ENCODE measurements at regions not wholly inside any gene's neighbourhood (a gene's known extent, or its start where the extent isn't known, plus 50 kb on each side); places are given as distances from the start of the nearest gene placed in this dataset.
"Not testable (repeated sequence)": the region's sequence is repeated elsewhere in the genome, so short reads cannot be mapped to it uniquely, and the experiment has no call there.

DNA sequence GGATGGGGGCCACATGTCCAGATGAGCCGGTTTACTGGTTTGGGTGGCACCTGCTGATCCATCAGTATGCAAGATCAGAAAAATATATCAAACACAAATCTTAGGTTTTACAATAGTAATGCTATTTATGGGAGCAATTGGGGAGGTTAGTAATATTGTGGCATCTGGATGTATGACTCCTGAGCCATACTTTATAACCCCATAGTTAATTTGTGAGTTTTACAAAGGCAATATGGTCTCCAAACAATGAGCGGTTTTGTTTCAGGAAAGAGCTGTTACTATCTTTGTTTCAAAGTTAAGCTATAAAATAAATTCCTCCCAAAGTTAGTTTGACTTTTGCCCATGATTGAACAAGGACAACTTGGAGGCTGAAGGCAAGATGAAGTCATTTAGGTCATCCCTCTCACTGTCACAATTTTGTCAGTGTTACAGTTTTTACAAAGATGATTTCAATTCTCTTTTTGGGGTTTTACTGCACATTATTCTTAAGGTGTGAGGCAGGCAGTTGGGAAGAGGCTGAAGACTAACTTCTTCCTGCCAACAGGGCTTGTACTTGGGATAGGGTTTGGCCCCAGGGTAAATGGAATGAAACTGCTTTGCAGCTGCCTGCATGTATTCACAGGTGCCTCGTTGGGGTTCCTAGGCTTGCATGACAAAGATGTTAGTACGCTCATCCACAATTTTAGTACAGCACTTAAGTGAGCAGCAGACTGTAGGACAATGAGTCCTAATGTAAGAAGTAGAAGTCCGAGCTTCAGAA, 296.6 kb upstream of the NDN start:
- DNase-seq = no peak

DNA sequence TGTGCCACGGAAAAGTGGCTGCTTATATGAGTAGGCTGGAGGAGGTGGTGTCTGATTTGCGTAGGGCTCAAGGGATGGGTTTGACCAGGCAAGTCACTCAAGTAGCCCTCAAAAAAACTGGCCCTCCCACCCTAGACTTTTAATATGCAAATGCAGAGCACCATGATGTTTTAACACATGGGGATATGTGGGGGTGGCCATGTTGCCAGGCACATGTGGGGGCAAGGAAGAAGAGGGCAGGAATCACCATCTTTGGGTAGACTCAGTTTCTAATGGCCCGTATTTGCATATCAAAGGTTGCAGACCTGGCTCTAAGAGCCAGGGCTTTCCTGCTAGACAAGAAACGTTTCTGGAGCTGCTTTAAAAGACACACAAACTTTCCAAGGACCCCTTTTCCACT, 307.2 kb upstream of the NDN start:
- DNase-seq = no peak

DNA sequence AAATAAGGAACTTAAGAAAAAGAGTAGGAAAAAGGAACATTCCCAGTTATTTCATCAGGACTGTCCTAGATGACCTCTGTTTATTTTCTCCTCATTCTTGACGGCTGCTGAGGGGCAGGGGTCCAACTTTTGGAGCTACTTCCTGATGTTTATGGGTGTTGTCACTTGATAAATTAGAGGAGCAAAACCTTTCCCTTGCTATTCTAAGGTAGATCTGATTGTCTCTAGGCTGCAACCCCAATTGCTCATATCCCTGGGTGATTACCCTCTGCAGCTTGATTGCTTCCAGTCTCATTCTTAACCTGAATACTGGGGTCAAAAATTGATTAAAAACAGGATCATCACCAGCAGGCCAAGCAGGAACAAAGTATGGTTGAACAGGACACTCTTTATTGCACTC, 311.0 kb upstream of the NDN start:
- DNase-seq = no peak

DNA sequence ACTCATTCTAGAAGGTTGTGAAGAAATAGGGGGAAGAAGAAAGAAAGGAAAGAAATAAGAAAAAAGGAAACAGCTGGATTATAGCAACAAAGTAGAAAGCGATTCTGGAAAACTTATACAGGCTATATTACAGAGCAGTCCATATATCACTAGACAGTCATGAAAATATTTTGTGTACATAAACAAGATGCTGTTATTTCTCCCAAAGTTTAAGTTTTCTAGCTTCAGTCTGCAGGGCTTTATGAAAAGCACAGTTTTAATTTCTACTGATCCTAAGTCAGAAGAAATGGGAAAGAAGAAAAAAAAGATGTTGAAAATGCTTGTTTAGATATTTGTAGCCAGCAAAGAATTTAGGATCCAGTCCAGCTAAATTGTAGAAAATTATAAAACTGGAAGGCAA, 321.4 kb upstream of the NDN start:
- no peak for DNase-seq

DNA sequence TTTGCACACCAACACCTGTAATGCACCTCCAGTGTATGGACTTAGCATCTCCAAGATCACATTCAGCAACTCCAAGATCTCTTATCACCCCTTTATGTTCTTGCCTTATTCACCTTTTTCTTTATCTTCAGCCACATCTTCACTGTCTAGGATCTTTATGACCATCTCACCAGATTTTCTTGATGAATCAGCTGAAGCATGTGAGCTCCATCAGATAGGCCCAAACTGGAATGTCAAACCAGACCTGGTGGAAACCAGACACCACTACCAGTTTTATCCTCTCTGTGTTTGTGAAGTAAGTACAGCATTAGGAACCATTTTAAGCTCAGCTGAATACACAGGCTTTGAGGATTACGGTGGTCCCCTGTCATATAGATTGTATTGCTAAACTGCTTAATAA, 330.4 kb upstream of the NDN start:
- DNase-seq = no peak

DNA sequence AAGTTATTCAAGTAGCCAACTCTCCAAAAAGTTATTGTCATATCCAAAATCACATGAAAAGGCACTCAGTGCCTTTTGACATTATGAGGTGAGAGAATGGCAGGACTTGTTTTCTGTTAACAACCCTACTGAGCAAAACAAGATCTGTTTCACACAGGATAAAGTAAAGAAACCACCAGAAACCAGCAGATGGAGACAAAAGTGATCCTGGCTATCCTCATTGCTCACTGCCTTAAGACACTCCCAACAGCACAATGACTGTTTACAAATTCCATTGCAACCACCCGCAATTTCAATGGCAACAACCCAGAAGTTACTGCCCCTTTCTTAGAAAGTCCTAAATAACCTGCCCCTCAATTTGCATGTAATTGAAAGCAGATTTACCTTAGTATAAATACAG, 352.6 kb upstream of the NDN start:
- DNase-seq = no peak

DNA sequence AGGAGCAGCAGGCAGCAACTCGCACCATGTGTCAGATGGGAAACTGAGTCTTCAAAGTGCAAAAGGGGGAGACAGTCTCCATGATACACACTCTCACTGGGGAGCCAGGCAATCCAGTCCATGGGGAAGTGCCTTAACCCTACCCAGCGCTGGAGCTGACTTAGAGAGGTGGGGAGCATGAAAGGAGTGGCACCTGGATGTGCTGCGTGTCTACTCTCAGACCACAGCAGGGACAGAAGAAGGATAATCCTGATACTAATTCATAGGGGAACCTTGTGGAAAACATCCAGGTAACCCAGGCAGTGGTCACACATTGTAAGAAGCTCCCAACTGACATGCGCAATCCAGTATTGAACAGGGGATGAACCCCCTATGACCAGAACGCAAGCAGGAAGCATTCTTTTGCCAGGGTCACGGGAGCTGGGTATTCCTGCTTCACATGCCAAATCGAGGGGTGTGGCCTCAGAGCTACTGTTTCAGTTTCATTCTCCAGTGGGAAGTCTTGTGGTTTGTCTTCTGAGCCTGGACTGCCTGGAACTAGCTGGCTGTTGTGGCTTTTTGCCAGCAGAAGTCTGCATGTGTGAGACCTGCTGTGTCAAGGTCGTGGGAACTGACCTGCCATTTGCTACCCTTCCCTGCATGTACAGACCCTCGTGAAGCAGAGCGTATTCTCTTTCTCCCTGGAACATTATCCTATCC, 367.6 kb upstream of the NDN start:
- no peak for DNase-seq

DNA sequence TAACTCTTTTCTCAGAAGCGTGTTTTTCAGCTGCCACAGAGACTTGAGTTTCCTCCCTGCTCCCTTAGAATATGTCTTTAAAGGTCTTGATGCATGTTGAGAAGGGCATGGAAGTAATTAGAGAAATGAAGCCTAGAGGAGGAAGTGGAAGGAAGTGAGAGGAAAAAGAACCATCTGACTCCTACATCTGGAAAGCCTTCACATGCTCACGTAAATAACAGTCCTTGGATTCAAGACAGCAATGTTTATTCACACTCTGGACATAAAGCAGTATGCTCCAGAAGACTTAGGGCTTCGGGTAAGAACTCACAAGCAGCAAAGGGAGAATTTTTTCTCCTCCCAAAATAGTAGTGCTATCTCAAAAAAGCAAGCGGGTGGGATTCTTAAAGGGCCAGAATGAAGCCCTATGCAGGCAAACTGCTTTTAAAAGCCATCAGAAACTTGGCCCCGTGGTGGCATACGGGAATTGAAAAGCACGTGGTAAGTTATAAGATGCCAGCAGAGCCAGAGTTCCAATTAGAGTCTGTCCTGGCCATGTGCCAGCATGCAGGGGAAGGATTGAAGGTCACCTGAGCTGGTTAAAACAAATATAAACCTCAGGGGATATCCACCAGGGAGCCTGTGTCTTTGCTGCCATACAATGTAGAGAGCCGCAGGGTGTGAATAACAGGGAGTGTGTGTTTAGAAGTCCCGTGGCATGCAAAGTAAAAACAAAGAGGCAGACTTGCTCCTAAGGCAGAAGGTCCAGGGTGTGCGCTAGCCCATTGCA, 380.8 kb upstream of the NDN start:
- no peak for DNase-seq

DNA sequence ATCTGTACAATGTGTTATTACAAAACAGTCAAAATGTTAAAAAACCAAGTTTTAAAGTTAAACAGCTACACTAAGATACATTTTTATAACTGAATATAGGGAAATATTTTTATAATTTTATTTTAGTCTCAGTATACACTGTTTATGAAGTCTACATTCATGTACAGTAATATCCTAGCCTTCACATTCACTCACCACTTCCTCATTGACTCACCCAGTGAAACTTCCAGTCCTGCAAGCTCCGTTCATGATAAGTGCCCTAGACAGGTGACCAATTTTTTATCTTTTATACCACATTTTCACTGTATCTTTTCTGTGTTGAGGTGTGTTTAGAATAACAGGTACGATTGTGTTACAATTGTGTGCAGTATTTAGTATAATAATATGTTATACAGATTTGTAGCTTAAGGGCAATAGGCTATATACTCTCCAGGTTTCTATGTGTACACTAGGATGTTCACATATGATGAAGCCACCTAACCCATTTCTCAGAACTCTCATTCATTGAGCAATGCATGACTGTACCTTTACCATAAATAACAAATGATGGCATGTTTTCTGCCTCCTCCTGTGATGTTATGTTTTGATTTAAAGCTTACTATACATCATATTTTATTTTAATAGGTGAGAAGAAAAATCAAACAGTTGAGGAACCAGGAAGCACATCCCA, 388.4 kb upstream of the NDN start:
- no peak for DNase-seq

DNA sequence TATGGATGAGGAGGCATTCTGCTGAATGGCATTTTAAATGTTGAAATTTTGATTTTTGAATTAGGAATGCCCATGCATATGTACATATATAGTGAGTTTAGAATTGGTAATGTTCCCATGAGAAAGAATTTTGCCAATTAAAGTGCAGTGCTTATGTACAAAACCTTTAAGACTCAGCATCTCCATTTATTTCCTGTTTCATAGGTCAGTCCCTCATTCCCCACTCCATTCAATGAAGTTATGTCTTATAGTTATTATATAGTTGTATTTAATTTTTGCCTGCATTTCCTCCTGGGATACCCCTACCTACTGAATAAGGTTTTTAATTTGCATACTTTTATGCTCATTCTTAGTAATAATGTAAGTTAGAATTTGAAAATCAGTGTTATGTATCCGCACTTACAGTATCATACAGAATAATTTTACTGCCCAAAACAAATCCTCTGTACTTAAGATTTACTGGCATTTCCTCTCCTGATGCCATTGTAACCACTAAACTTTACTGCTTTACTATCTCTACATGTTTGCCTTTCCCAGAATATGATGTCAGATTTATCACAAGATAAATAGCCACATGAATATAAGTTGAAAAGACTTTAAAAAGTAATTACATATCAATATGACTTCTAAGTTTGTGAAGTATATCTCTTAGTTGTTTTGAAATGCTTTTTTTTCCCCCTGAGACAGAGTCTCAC, 389.1 kb upstream of the NDN start:
- no peak for DNase-seq

DNA sequence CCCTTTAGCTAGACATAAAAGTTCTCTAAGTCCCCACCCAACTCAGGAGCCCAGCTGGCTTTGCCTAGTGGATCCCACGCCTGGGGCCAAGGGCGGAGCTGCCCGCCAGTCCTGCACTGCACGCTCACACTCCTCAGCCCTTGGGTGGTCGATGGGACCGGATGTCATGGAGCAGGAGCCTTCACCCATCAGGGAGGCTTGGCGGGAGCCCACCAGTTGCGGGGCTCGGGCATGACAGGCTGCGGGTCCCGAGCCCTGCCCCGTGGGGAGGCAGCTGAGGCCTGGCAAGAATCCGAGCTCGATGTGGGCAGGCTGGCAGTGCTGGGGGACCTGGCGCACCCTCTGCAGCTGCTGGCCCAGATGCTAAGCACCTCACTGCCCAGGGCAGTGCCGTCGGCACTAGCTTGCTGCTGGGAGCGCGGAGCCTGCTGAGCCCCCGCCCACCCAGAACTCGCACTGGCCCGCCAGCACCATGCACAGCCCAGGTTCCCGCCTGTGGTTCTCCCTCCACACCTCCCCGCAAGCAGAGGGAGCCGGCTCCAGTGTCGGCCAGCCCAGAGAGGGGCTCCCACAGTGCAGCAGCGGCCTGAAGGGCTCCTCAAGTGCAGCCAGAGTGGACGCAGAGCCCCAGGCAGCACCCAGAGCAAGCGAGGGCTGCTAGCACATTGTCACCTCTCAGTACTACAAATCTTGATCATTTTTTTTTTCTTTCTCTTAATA, 391.4 kb upstream of the NDN start:
- peak in 1 of 2 donors; percentile 1 for DNase-seq

DNA sequence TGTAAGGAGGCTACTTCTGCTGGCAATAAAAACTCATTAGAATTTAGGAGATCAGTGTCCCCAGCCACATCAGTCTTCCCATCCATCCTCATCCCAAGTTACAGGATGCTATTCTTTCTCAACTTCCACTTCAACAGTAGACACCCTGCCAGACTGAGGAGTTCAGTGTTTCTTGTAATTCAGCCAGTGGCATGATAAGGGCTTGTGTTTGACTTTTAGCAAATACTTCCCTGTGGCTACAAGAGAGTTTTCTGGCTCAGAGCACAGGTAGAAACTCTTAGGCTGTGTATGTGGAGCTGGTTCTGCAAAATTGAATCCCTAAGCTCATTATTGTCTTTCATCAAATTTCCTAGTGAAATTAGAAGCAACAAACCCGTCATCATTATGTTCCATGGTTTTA, 401.8 kb upstream of the NDN start:
- not testable (repeated sequence) for DNase-seq

DNA sequence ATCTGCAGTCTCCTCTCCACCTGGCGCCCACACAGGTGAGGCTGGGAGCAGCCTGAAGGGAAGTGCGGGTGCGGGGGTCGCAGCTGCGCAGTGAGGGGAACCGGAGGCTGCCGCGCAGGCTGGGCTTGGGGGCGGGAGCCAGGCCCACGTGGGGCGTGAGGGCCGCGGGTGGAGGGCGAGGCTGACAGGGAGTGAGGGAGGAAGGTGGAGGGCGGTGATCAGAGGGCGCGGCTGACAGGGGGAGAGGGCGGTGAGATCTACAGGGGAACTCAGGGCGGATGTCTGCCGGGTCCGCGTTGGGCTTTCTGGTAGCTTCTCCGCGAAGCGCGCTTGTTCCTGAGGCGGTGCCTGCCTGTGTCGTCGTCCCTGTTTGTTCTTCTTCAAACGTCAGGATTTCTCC, 414.4 kb upstream of the NDN start:
- DNase-seq = not testable (repeated sequence)

DNA sequence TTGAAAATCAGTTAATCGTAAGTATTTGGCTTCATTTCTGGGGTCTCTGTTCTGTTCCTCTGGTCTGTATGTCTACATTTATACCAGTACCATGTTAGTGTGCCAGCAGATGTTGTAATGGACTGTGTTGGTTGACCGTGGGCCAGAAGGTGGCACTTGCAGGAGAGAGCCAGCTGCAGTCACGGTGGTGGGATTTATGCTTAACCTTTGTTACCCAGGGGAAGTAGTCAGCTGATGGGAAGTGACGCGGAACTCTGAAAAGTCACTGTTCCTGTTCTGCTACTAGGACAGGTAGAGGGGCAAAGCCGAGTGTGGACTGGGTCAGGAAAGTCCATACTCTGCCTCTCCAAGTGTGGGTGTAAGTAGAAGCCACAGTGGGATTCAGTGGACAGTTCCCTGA, 420.4 kb upstream of the NDN start:
- not testable (repeated sequence) for DNase-seq

DNA sequence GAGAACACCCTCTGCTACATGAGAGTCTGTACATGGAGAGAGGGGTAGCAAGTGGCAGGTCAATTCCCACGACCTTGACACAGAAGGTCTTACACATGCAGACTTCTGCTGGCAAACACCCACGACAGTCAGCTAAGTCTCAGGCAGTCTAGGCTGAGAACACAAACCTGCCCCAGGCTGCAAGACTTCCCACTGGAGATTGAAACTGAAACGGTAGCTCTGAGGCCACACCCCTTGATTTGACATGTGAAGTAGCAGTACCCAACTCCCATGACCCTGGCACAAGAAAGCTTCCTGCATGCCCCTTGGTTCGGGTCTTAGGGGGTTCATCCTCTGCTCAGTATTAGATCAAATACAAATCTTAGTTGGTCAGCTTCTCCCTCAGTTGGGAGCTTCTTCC, 420.8 kb upstream of the NDN start:
- not testable (repeated sequence) for DNase-seq

DNA sequence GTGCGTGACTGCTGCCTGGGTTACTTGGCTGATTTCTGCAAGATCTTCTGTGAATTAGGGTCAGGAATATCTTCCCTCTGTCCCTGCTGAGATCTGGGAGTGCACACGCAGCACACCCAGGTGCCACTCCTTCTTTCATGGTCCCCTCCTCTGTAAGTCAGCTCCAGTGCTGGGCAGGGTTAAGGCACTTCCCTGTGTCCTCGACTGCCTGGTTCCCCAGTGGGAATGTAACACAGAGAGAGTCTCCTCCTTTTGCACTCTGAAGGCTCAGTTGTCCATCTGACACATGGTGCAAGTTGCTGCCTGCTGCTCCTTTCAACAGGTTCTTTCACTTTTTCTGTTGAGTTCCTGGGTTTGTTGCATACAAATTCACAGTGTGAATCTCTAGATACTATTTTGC, 421.2 kb upstream of the NDN start:
- not testable (repeated sequence) for DNase-seq

DNA sequence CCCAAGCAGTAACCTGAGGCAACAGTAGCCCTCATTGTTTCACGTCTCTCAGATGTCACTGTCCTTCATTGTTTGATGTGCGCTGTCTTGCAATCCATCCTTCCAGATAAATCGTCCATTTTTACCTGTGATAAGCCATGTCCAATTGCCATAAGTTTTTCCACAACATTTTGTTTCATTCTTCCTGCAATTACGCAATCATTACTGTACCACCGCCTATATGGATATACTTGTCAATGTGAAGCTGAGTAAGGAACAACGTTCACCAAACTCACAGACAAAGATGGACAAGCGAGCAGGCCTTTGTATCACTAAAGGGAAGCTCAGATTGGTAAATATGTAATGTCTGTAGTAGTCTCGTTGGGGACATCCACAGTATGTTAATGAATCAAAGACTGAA, 452.5 kb upstream of the NDN start:
- DNase-seq = not testable (repeated sequence)

DNA sequence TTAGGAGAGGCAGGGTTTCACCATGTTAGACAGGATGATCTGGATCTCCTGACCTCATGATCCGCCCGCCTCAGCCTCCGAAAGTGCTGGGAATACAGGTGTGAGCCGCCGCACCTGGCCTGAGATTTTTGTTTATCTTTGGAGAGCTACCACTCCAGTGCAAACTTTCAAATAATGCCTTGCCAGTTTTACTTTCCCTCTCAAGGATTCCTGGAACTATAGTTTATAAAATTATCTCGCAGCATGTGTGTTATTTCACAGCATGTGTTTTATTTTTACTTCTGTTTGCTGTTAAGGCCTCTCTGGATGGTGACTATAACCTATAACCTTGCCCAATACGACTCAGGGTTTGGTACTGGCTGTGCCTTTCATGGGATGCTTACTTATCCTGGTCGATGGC, 458.0 kb upstream of the NDN start:
- DNase-seq = not testable (repeated sequence)

DNA sequence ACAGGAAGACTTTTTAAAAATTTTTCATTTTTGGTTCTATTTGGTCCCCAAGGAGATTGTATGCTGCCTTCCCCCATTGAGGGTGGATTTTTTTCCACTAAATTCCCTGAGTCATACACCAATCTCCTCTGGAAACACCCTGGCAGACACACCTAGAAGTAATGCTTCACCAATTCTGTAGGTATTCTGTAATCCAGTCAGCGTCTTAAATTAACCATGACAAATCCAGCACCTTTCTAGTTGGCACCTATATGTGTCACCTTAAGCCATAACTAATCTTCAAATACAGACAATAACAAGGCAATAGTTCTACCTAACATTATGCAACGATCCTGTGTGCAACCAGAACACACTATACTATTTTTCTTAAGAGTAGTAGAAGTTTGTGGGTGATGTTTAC, 459.1 kb upstream of the NDN start:
- DNase-seq = no peak

DNA sequence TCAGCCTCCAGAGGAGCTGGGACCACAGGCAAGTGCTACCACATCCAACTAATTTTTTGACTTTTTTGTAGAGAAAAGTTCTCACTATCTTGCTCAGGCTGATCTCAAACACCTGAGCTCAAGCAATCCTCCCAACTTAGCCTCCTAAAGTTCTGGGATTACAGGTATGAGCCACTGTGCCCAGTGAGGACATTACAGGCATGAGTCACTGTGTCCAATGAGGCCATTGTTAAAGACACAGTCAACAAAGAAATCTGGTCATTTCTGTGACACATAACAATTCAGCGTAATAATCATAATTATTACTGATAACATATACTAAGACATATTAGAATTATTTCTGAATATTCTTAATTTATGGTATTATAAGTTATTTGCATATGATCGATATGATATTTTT, 463.4 kb upstream of the NDN start:
- no peak for DNase-seq

DNA sequence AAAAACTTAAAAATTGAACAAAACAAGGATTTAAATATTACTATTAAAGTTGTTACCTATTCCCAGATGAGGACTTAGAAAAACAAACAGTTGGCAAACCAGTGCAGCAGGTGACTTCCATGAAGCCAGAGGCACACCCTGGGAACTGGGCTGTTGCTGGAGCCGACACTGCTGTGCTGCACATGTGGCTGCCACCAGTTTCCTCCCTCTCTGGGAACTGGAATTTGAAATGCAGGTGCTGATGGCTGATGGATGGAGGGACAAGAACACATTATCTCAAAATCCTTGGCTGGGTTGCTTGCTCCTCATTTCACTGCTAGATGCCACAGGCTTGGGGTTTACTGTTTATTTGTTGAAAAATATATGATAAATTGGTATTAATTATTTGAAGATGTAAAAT, 471.2 kb upstream of the NDN start:
- not testable (repeated sequence) for DNase-seq

DNA sequence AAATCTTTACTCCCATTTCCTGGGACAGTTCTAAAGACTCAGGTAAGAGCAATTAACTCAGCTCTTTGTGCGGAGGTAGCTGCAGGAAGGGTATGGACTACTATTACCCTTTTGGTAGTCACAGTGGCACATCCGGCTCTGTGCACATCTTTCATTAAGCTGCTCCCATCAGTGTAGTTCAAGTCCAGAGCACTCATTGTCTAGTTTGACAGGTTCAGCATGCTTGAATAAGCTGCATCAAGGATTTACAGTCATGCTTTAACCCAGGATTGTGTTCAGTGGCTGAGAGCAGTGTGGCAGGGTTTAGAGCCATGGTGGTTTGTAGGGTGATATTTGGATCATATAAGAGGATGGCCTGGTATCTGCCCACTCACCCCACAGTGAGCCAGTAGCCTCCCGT, 478.4 kb upstream of the NDN start:
- DNase-seq = not testable (repeated sequence)
